Right atrium auricular region (tissue), 2 donors: ENCODE measurements at regions not wholly inside any gene's neighbourhood (a gene's known extent, or its start where the extent isn't known, plus 50 kb on each side); places are given as distances from the start of the nearest gene placed in this dataset.

Experiments used
- DNase-seq: peaks from one replicate; pipeline ENCODE4 v3.0.0-alpha.2; 2019; ENCODE audit warnings: low spot score
- H3K27ac ChIP-seq, 2 donors: fragments of 200-600 bp; sonication (generic); 1 replicate in 1 of 2; 2 replicates in 1 of 2; pipeline ENCODE4 v1.5.1; 2016 to 2019
- H3K27me3 ChIP-seq, 2 donors: fragments of 200-600 bp; sonication (generic); one replicate each; pipeline versions ENCODE4 v1.5.1 to v1.6.0; 2017 to 2019
- H3K36me3 ChIP-seq: fragments of 200-600 bp; sonication (generic); one replicate; pipeline ENCODE4 v1.5.1; 2016
- H3K4me1 ChIP-seq, 2 donors: fragments of 200-600 bp; sonication (generic); one replicate each; pipeline versions ENCODE4 v1.5.1 to v1.6.0; 2017 to 2019
- H3K4me3 ChIP-seq, 2 donors: fragments of 200-600 bp; sonication (generic); 1 replicate in 1 of 2; 2 replicates in 1 of 2; pipeline ENCODE4 v1.5.1; 2017 to 2019; ENCODE audit warnings: mild to moderate bottlenecking in 1 of 2, moderate library complexity in 1 of 2
- H3K9me3 ChIP-seq, 2 donors: fragments of 200-600 bp; sonication (generic); one replicate each; pipeline ENCODE4 v1.5.1; 2019
- TF ChIP-seq, protein P1 (sequence below), 2 donors: fragments of 200-600 bp; sonication (generic); IDR thresholded peaks; one replicate each; pipeline ENCODE4 v1.5.1; 2019; ENCODE audit warnings: antibody characterized with exemption in 2 of 2

- Histone ChIP-seq H3K27ac (no peak overlapping the region), H3K27me3 (no peaks in the 10 kb centered on the region), H3K4me1 (no peaks in the 10 kb centered on the region), H3K9me3 (no peaks in the 10 kb centered on the region), H3K36me3 (no peaks in the 10 kb centered on the region), H3K4me3 (no peak overlapping the region)
- TF ChIP-seq, protein P1, sequence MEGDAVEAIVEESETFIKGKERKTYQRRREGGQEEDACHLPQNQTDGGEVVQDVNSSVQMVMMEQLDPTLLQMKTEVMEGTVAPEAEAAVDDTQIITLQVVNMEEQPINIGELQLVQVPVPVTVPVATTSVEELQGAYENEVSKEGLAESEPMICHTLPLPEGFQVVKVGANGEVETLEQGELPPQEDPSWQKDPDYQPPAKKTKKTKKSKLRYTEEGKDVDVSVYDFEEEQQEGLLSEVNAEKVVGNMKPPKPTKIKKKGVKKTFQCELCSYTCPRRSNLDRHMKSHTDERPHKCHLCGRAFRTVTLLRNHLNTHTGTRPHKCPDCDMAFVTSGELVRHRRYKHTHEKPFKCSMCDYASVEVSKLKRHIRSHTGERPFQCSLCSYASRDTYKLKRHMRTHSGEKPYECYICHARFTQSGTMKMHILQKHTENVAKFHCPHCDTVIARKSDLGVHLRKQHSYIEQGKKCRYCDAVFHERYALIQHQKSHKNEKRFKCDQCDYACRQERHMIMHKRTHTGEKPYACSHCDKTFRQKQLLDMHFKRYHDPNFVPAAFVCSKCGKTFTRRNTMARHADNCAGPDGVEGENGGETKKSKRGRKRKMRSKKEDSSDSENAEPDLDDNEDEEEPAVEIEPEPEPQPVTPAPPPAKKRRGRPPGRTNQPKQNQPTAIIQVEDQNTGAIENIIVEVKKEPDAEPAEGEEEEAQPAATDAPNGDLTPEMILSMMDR (IDR thresholded peaks at IDR 0.05): no peak
- no peak for DNase-seq
Measured at GRCh38 chr9:36745977-36746376, 173.3 kb downstream of the MELK start.

GRCh38 chr9:36746415-36746814 lies 173.7 kb downstream of the MELK start:
- TF ChIP-seq, protein P1 (IDR thresholded peaks at IDR 0.05): no peak
- no peak overlapping the region for H3K27ac ChIP-seq
- H3K36me3 ChIP-seq: no peaks in the 10 kb centered on the region
- no peaks in the 10 kb centered on the region for H3K27me3 ChIP-seq
- no peaks in the 10 kb centered on the region for H3K9me3 ChIP-seq
- no peaks in the 10 kb centered on the region for H3K4me1 ChIP-seq
- DNase-seq: no peak
- no peak overlapping the region for H3K4me3 ChIP-seq

DNA sequence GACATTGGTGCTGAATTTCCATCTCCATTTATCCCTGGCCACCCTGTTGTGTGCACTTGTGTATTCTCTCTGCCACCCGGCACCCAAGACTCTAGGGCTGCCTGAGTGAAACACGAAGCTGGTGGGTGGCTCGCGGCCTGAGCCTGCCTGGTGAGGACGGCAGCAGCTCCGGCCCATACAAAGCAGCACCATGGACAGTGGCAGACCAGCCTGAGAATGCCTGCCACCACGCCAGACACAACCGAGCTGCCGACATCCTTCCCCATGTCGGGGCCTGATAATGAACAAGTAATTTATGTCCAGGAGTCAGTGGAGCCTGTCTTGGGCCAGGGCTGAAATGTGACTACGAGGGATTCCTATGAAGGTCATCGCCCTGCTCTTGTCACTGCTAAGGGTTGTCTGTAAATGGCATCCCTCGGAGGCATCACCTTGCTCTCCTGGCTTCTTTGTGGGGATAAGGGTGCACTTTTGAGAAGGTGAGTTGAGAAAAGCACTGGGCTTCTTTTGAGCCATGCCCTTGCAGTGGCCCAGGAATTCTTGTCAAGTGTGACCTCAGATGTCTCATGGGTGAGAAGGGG lies 175.7 kb downstream of the MELK start:
- Histone ChIP-seq H3K36me3 (no peaks in the 10 kb centered on the region), H3K4me1 (no peaks in the 10 kb centered on the region), H3K9me3 (no peaks in the 10 kb centered on the region), H3K4me3 (no peak overlapping the region), H3K27ac (no peak overlapping the region), H3K27me3 (no peaks in the 10 kb centered on the region)
- no peak for DNase-seq
- TF ChIP-seq, protein P1 (IDR thresholded peaks at IDR 0.05): no peak

DNA sequence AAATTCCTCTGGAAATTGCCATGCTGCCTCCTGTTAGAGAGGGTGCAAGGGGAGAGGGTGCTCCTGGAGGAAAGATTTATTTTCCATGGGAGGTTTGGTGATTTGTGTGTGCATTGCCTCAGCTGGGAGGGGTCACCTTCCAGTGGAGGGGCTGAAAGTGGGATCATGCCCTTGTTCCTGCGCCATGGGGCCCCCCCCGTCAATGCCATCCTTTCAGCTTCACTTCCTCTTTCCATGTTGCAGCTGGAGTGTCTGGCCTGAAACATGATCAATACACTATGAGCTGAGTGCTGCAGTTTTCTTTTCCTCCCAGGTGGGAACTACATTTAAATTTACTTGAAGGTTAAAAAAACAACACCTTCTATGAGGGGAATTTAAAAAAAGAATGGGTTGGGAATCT lies 176.8 kb downstream of the MELK start:
- TF ChIP-seq, protein P1 (IDR thresholded peaks at IDR 0.05): no peak
- Histone ChIP-seq H3K4me1 (no peaks in the 10 kb centered on the region), H3K4me3 (no peak overlapping the region), H3K27ac (no peak overlapping the region), H3K27me3 (no peaks in the 10 kb centered on the region), H3K36me3 (no peaks in the 10 kb centered on the region), H3K9me3 (no peaks in the 10 kb centered on the region)
- no peak for DNase-seq

DNA sequence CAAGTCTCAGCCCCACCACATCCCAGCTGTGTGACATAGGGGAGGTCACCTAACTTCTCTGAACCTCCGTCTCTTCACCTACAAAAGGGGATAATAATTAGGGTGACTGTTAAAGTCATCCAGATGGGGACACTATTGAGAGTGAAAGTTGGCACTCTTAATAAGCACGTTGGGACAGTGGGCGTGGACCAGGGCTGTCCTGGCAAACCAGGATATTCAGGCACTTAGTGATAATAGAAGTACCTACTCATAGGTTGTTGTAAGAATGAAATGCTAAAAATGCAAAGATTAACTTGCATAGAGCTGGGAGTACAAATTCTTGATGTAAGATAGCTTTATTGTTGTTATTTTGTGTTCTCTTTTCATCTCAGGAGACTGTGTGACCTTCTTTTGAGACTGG lies 177.9 kb downstream of the MELK start:
- H3K36me3 ChIP-seq: no peaks in the 10 kb centered on the region
- DNase-seq: no peak
- no peaks in the 10 kb centered on the region for H3K9me3 ChIP-seq
- H3K4me1 ChIP-seq: no peaks in the 10 kb centered on the region
- no peaks in the 10 kb centered on the region for H3K27me3 ChIP-seq
- no peak overlapping the region for H3K4me3 ChIP-seq
- TF ChIP-seq, protein P1 (IDR thresholded peaks at IDR 0.05): no peak
- H3K27ac ChIP-seq: no peak overlapping the region

DNA sequence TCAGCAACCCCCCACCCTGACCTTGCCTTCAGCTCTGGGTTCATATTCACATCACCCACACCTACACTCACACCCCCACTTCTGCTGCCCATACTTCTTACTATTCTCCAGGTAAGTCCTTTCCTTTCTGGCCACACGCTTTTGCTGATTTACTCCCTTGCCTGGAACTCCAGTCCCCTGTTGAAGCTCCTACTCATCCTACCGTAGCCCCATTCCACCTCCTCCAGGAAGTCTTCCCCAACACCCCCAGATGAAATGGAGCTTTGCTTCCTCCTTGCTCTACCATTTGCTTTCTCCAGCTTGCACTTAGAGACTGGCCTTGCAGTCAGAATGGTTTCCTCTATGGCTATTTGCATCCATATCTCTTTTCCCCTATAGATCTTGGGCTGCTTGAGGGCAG lies 182.3 kb downstream of the MELK start:
- H3K27me3 ChIP-seq: no peaks in the 10 kb centered on the region
- H3K27ac ChIP-seq: no peak overlapping the region
- no peak for DNase-seq
- no peaks in the 10 kb centered on the region for H3K36me3 ChIP-seq
- H3K9me3 ChIP-seq: no peaks in the 10 kb centered on the region
- no peaks in the 10 kb centered on the region for H3K4me1 ChIP-seq
- H3K4me3 ChIP-seq: no peak overlapping the region
- TF ChIP-seq, protein P1 (IDR thresholded peaks at IDR 0.05): no peak
